ENCODE measurements at regions not wholly inside any gene's neighbourhood (a gene's known extent, or its start where the extent isn't known, plus 50 kb on each side); places are given as distances from the start of the nearest gene placed in this dataset.

DNA sequence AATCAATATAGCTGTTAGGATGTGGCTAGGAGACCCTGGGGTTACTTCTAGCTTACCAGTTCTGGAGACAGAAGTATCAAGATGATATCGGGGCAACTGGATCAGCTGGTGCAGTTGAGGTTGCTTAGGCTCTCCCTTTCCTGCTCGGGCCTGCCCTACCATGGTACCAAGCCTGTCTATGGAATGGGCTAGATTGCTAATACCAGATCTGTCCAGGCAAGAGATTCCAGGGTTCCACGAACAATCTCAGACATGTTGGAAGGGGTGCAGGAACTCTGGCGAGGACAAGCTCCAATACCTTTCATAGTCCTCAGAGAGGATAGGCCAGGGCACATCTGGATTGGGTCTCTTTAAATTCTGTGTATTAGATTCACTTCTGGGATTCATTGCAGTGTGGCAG is 53.8 kb downstream of the ADM start:
- no peak for DNase-seq (ENCODE audit: low read depth)

DNA sequence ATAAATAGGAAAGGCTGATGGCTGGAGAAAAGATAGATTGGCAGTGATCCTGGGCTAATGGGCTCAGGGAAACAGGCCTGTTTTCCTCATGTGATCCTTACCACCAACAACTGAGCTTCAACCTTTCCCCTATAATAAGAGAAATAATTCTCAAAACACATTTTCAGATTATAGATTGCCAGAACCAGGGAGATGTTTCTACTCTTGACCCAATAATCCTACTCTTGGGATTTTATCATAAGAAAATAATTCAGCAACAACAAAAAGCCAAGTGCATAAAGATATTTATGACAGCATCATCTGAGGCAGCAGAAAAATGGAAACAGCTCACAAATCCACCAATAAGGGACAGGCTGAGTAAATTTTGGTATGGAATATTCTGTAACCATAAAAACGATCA is 54.3 kb downstream of the ADM start:
- no peak for DNase-seq (ENCODE audit: low read depth)

DNA sequence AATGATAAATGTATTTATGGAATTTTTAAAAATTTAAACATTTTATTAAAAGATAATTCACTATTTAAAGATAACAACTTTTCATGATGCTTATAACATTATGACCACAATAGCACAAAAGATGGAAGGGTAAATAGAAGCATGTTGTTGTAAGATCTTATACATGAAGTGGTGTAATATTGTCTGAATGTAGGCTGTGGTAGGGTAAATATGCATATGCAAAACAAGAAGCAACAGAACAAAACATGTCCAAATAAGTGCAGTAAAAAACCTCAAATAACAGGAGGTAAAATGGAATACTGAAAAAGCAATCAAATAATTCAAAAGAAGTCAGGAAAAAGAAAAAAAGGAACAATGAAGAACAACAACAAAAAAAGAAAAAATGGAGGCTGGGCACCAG is 56.0 kb downstream of the ADM start:
- DNase-seq (ENCODE audit: low read depth): no peak

DNA sequence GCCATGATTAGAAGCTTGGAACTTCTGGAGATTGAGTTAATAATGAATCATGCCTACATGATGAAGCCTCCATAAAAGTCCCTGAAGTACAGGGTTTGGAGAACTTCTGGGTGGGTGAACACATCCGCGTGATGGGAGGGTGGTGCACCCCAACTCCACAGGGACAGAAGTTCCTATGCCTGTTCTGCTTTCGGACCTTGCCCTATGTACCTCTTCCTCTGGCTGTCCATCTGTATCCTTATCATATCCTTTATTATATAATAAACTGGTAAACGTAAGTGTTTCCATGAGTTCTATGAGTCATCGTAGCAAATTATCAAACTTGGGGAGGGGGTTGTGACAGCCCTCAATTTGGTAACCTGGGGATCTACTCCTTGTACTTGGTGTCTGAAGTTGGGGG is 60.2 kb downstream of the ADM start:
- no peak for DNase-seq (ENCODE audit: low read depth)

DNA sequence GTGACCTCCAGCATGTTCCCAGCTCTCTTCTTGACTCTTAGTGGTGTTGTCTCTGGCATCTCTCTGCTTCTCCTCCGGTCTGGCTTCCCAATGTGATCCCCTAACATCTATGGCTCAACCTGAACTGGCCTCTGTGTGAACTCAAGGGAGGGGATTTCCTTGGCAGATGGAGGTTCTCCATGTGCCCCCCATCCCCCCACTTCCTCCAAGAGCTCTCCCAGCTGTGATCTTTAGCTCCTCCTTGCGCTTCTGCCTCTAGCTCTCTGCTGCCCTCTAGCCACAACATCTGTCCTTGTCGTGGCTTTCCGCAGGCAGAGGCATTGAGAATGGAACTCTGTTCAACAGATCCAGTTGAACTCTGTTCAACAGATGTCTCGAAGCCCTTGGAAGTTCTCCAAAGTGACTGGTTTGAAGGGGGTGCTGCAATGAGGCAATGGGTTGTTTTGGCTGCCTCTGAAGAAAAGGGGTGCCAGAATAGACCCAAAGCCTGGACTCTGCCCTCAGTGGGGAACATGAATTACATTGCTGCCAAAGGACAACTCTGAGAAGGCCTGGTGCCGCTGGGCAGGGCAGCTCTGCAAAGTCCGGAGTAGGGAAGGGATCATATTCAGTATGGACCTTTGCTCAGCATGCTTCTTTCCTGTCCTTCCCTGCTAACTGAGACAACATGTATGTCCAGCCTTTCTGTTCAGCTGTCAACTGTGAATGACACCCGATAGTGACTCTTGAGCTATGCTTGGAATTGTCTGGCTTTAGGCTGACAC is 61.9 kb downstream of the ADM start:
- peak; percentile 92 for DNase-seq (ENCODE audit: low read depth)

DNA sequence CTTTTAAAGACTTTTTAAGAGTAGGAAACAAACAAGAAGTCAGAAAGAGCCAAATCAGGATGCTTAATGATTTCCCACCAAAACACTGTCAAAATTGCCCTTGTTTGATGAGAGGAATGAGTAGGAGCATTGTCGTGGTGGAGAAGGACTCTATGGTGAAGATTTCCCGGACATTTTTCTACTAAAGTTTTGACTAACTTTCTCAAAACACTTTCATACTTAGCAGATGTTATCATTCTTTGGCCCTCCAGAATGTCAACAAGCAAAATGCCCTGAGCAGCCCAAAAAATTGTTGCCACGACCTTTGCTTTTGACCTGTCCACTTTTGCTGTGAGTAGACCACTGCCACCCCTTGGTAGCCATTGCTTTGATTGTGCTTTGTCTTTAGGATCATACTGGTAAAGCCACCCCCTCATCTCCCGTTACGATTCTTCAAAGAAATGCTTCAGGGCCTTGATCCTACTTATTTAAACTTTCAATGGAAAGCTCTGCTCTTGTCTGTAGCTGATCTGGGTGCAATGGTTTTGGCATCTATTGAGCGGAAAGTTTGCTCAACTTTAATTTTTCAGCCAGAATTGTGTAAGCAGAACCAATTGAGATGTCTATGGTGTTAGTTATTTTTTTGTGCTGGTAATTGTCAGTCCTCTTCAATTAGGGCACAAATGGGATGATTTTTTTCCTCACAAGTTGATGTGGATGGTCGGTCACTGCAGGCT is 67.2 kb downstream of the ADM start:
- DNase-seq (ENCODE audit: low read depth): no peak

DNA sequence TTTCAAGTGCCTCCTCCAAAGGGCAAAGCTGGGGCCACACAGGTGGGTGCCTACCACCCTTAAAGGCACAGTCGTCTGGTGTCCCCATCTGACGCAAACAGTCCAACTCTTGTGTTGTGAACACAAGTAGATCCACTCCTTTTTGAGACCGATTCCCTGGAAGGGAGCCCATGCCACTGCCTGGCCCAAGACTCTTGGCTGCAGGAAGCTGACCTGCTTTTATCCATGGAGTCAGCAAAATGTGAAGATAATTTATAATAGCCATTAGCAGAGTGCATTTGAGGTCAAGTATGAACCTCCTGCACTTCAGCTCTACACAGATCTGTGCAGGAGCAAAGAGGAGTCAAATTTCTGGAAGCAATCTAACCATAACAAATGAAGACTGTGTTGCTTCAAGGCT is 68.5 kb downstream of the ADM start:
- peak; percentile 58 for DNase-seq (ENCODE audit: low read depth)

DNA sequence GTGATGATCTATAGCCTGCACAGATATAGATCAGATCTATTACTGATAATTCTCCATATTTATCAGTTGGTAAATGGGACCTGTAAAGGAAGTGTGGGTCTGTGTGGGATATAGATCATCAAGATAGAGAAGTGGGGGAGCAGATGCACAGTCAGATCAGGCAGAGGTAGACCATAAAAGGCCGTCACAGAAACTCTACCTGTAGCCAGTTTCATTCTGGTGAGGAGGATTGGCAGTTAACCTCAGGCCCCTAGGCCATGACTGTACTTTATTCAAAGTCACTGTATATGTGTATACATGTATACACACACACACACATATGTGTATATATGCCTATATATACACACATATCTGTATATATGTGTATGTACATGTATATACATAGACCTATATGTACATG is 69.1 kb downstream of the ADM start:
- no peak for DNase-seq (ENCODE audit: low read depth)

DNA sequence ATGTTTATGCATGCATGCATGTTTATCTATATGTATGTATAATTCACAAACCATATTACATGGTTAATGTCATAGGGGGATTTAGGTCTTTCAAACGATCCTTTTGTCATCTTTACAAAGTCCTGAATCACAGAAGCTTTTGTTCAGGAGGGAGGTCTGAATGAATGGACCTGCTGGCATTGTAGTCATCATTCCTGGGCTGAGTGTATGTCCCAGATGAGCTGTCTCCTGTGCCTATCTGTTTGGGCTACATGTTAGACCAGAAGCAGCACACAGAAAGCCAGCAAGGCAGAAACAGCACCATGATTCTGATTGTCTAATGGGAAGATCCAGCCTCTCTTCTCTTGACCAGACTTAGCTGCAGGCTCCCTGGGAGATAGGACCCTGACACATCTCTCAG is 69.5 kb downstream of the ADM start:
- no peak for DNase-seq (ENCODE audit: low read depth)

DNA sequence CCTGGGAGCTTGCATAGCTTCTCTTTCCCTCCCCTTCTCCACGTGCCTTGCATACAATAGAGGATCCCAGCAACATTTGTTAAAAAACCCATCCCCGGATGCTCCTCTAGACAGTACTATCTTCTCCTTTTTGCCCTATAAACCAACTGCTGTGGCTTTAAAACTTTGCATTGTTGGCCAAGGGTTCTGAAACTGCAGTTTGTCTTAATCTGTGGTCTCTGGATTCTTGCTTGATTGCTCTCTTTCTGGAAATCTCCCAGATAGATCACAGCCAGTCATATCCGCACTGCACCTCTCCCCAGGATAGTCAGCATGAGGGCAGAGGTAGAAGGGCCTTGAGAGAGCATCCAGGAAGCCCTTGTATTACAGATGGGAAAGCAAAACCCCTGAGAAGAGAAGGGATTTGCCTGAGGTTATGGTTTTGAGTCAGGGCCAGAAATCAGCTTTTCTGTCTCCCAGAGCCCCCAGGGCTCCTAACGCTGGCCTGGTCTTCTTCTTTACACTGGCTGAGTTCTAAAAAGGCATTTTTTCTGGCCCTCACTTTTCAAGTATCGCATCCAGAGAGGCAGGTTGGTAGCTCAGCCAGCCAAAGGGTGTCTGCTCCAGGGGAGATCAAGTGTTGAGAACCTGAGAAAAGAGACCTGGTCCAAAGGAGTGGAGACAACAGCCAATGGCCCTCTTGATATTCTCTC is 70.6 kb downstream of the ADM start:
- DNase-seq (ENCODE audit: low read depth): peak; percentile 77

DNA sequence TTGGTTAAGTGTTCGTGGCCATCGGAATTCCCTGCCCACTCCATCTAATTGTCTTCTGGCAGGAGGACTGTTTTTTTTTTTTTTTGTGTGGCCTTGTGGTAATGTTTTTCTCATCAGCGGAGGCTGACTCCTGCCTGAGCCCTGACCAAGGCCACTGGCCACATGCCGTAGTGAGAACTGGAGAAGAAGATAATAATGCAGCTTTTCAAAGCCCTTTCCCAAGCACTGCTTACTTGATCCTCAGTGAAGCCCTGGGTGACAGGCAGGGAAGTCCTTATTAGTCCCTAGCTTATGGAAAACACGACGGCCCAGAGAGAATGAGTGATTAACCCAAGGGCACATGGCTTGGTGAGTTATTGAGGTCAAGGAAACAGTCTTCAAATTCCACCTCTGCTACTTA is 71.2 kb downstream of the ADM start:
- peak; percentile 27 for DNase-seq (ENCODE audit: low read depth)

DNA sequence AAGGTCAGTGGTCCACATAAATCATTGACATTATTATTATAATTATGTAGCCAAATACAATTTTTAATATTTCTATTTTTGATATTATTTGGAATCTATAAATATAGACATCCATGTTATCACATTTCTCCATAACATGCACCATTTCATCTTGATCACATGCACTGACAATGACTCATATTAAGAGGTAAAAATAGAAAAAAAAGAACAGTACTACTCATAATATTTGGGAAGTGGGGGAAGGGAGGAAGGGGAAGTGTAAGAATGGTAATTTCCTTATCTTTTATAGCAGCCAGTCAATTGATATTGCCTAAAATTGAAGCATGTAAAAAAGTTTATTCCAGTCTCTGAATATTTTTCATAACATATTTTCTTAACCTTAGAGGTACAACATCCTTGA is 72.3 kb downstream of the ADM start:
- no peak for DNase-seq (ENCODE audit: low read depth)

DNA sequence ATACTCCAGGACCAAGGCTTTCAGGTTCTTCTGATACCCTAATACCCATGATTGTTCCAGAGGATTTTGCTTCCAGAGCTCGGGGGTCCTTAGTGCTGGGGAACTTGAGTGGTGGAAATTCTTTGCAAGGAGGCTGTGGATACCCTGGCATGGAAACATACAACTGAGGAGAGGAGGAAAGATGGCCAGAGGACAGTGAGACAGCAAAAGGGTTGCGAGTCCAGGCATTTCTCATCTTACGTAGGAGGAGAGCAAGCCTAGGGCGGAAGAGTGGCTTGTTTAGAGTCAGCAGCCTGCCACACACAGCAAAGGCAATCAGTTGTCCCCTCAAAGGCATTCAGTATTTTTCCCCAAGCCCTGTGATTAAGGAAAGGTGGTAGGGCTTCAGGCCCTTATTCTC is 73.5 kb downstream of the ADM start:
- no peak for DNase-seq (ENCODE audit: low read depth)

DNA sequence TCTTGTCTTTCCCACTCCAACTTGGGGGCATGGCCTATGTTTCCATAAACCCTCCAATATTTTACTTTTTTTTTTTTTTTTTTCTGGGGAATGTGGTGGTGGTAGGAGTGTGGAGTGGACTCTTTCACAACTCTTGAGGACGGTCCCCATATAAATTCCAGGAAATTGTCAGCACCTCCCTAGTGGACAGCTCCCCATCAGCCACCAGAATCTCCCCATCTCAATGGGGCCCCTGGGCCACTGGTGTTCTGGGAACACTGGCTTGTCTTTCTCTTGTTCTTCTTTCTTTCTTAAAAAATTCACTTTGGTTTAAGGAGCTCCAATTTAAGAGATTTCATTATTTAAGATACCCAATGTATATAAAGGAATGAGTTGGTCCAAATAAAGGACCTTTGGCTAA is 74.1 kb downstream of the ADM start:
- DNase-seq (ENCODE audit: low read depth): no peak

DNA sequence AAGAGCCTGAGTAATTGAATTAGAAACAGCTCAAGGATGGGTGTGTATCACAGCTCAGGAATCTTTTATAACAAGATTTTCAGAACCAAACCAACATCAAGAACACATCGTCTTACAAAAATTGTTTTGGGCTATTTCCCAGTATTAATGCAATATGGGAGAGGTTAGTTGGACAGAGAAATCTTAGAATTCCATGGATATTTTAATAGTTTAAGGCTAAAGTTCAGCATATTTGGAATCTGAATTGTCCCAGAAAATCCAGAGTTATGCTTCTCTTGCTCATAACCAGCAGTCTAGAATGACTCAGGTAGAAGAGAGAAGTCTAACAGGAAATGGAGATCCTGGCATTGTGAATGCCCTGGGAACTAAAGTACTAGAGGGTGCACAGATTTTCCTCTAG is 74.6 kb downstream of the ADM start:
- DNase-seq (ENCODE audit: low read depth): no peak

DNA sequence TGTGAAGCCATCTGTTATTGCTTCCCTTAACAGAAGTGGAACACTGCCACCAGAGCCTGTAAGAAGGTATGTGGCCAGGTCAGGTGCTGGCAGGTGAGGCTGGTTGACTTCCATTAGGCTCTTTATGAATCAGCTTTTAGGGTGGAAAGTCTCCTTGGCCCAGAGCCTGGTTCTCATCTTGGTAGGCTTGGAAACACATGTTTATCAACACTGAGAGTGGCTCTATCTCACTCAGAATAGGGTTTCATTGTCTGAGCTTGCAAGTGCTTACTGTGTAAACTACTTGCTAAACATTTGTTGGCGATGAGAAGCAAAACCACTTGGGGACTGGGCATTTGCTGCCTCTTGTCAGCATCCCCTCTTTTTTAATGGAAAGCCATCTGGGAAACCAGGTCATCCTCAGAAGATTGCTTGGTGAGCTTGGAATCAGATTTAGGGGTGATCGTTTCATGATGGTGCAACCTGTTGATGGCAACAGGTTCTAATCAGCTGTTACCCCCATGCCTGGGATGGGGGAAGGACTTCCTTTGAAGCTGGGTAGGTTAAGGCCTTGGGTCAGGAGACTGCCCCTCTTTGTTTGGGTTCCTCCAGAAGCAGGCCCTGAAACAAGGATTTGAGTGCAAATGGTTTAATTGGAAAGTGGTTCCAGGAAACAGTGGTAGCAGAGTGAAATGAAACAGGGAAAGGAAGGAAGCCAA is 75.0 kb upstream of the AMPD3 start:
- DNase-seq (ENCODE audit: low read depth): no peak

DNA sequence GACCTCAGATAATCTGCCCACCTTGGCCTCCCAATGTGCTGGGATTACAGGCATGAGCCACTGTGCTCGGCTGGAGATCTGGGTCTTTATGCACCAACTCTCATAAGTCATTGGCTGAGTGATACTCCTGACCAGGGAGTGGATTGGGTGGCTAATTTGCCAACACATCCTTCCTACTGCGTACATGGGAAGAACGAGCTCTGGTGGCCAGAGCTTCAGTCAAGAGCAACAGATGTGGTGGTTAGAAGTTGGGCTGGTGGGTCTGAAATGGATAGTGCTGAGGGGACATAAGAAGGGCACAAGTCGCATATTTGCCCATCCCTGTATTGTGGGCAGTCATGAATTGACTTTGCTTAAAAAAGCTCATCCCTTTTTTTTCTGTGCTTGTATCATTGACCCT is 74.1 kb upstream of the AMPD3 start:
- DNase-seq (ENCODE audit: low read depth): no peak

DNA sequence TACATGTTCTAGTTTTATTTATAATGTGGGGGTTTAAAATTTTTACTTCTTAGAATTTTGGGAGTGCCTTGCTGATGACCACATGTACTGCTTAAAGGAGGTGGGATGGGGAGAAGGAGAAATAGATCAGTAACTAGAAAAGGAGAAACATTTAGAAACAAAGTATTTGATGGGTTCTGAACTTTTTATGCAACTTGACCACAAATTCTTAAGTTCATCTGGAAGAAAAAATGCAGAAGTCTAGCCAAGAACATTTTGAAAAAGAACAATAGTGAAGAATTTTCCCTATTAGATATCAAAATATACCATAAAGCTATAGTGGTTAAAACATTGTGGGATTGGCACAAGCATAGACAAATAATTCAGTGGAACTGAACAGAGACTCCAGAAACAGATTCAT is 73.3 kb upstream of the AMPD3 start:
- DNase-seq (ENCODE audit: low read depth): no peak

DNA sequence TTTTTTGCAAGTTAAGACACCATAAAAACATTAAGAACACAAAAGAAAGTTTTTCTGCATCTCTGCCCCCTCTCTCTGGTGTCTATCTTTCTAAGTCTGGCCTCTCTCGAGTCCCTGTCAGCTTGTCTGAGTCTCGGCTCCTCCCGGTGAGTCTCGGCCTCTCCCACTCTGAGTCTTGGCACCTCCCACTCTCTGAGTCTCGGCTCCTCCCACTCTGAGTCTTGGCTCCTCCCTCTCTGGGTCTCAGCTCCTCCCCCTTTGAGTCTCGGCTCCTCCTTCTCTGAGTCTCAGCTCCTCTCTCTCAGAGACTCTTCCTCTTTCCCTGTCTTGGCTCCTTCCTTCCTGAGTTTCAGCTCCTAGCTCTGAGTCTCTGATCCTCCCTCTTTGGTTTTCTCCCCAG is 72.5 kb upstream of the AMPD3 start:
- no peak for DNase-seq (ENCODE audit: low read depth)

DNA sequence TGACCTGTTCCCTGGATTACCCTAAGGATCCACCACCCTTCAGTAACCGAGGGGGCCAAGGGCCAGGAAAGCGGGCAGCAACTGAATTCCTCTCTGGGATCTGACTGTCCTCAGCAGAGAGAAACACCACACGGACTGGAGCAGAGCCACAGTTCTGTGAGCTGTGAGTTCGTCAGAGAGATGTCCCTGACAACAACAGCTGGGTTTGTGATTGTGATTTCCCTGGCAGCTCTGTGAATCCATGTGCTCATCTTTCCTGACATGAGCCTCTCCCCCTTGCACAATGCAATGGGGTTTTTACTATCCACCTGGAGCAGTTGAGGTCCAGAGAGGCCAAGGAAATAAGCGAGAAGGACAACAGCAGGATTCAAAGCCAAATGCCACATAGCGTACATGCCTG is 69.4 kb upstream of the AMPD3 start:
- DNase-seq (ENCODE audit: low read depth): no peak

DNA sequence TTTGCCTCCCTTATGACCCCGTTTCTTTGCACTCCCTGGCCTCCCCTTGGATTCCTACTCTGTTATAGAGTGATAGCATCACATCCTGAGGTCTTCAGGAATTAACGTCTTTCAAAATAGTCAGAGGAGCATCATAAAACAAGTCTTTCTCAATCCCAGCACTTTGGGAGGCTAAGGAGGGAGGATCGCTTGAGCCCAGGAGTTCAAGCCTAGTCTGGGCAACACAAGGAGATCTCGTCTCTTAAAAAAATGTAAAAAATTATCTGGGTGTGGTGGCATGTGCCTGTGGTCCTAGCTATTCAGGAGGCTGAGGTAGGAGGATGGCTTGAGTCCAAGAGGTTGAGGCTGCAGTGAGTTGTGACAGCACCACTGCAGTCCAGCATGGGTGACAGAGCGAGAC is 68.7 kb upstream of the AMPD3 start:
- DNase-seq (ENCODE audit: low read depth): no peak

DNA sequence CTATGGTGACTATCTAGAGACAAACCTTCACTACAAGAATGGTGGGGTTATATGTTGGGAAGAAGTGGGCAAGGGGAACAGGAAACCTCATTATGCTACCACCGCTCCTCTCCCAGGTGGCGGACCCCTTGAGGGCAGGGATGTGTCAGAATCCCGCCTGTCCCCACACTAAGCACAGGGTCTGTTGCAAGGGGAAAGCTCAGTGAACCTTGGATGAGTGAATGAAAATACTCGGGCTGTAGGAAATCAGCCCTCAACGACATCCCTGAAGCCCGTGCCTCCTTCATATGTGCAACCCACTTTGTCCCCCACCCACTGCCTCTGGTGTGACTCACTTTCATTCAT is 68.2 kb upstream of the AMPD3 start:
- no peak for DNase-seq (ENCODE audit: low read depth)
